Nucleus accumbens (tissue), 56 donors: ENCODE measurements at regions not wholly inside any gene's neighbourhood (a gene's known extent, or its start where the extent isn't known, plus 50 kb on each side); places are given as distances from the start of the nearest gene placed in this dataset.
A peak's percentile ranks its signal among the peaks of the same experiment; 100 is the strongest.
"Not testable (repeated sequence)": the region's sequence is repeated elsewhere in the genome, so short reads cannot be mapped to it uniquely, and the experiment has no call there.

ENCODE experiments used
- DNase-seq, 56 donors: peaks; one replicate each; lab custom pipeline; 2025; lab: John Stamatoyannopoulos, UW

DNA sequence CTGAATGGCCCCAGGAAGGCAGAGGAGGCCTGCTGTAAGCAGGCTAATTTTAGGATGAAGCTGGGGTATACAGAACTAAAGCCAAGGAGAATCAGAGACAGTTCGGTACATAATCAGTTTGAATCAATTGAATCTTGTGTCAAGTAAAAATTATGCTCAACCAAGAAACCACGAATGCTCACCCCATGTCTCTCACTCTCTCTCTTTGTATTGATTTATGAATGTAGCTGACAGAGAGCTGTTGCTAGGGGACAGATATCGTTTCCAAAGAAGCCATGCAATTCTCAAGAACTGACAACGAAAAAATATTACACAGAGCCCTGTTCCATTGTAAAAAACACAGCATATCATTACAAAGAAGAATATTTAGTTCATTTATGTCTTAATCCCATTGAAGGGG lies 151.1 kb upstream of the PKP2 start:
- no peak for DNase-seq

DNA sequence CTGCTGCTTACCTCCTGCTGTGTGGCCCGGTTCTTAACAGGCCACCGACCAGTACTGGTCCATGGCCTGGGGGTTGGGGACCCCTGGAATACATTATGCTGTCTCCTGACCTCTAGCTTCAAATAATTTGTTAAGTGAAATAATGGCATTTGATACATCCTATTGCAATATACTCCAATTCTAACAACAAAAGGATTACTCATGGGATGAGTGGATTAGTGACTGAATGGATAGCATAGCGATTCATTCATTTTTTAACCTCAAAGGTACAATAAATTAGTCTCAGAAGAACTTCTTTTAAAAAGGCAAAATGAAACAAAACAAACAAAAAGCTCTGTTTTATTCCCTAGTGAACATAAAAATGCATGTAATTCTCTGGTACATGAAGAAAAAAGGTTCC lies 147.9 kb upstream of the PKP2 start:
- DNase-seq: no peak

DNA sequence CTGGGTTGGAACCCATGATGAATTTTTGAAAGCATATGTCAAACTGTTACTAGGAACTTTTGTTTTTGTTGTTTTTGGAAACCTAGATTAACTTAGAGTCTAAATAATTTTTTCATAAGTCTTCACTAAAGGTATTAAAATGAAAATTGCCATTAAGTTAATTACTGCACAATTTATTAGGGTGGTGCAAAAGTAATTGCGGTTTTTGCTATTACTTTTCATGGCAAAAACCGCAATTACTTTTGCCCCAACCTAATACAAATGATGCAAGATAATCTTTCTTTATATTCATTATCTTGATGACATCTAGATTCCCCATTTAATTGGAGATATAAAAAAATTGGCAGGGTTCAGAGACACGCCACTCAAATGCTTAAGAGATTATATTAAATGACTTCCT lies 145.0 kb upstream of the PKP2 start:
- no peak for DNase-seq

DNA sequence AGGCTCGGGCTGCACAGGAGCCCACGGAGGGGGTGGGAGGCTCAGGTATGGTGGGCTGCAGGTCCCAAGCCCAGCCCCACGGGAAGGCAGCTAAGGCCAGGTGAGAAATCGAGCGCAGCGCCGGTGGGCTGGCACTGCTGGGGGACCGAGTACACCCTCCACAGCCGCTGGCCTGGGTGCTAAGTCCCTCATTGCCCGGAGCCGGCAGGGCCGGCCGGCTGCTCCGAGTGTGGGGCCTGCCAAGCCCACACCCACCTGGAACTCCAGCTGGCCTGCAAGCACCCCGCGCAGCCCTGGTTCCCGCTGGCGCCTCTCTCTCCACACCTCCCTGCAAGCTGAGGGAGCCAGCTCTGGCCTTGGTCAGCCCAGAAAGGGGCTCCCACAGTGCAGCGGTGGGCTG lies 137.4 kb upstream of the PKP2 start:
- DNase-seq: not testable (repeated sequence)

- no peak for DNase-seq
These were observed 130.2 kb upstream of the PKP2 start for GRCh38 chr12:33026791-33027190.

- DNase-seq: not testable (repeated sequence)
These were observed 126.1 kb upstream of the PKP2 start for GRCh38 chr12:33022724-33023123.

DNA sequence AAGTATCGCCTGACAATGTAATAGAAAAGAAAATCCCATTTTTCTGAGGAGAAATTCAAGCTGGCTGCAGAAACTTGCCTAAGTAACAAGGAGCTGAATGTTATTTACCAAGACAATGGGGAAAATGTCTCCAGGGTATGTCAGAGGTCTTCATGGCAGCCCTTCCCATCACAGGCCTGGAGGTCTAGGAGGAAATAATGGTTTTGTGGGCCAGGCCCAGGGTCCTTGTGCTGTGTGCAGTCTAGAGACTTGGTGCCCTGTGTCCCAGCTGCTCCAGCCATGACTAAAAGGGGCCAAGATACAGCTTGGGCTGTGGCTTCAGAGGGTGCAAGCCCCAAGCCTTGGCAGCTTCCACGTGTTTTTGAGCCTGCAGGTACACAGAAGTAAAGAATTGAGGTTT lies 120.5 kb upstream of the PKP2 start:
- not testable (repeated sequence) for DNase-seq

DNA sequence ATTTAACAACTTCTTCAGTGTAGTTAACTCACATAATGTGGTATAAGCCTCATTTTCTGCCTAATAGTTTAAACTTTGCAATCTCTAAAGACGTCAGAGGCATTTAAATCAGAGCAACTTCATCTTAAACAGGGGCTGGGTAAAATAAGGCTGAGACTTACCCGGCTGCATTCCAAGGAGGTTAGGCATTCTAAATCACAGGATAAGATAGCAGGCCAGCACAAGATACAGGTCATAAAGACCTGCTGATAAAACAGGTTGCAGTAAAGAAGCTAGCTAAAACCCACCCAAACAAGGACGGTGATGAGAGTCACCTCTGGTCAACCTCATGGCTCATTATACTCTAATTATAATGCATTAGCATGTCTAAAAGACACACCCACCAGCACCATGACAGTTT lies 115.6 kb upstream of the PKP2 start:
- no peak for DNase-seq

- DNase-seq: no peak
These were observed 109.5 kb upstream of the PKP2 start for GRCh38 chr12:33006106-33006505.

GRCh38 chr12:33000016-33000415 lies 103.4 kb upstream of the PKP2 start:
- DNase-seq: no peak

- no peak for DNase-seq
These were observed 100.9 kb upstream of the PKP2 start for GRCh38 chr12:32997471-32997870.

GRCh38 chr12:32995623-32996022 lies 99.0 kb upstream of the PKP2 start:
- DNase-seq: no peak

DNA sequence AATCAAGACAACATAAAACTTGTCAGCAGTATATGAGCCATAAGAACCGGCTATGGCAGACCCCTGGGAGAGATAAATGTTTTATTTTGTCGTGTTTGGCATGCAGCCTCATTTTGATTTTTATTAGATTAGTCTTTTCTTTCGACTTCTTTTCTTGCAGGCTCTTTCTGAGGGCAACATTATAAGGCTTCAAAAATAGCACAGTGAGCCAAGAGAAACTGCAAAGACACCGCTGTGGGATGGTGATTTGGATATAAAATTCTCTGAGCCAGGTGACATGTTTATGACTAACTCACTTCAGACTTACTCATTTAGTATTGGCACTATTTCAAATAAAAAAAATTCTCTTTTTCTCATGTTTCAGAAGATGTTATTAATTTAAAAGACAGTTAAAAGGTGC lies 96.8 kb upstream of the PKP2 start:
- DNase-seq: peak in 5 of 56 donors; percentile 14 to 37 (median 20)

GRCh38 chr12:32989705-32990104 lies 93.1 kb upstream of the PKP2 start:
- no peak for DNase-seq

- peak in 10 of 56 donors; percentile 7 to 60 (median 28) for DNase-seq
These were observed 92.4 kb upstream of the PKP2 start for GRCh38 chr12:32988982-32989381.

DNA sequence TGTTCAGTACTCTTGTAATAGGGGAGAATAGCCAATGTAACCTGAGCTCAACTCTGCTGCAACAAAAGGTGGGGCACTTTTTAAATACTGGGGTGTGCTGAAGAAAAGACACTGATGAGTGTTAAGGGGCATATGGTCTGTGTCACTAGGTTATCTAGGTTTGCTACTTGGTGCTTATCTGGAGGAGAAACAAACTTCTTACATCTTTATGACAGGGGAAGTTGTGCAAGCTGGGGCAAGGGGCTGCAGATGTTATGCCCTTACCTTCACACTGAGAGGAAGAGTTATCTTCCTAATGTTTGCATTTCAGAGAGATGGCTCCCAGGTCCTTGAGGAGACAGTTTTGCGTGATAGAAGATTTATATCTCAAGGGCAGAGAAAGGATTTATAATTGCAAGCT lies 90.9 kb upstream of the PKP2 start:
- no peak for DNase-seq

GRCh38 chr12:32983968-32984367 lies 87.4 kb upstream of the PKP2 start:
- DNase-seq: no peak

DNA sequence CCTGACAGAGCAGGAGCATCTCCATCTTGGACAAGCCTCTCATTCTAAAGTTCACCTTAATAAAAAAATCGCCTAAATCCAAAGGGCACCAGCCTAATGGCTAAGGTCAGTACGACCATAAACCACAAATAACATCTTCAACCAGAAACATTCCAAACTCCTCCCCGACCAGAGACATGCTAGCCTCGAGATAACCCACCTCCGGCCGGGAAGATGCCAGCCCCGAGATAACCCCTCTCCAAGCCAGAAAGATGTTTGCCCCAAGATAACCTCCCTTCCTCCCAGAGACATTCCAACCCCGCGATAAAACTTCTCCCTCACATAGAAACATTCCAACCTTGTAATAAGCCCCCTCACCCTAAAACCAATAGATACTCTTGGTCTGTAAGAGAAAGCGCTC lies 86.8 kb upstream of the PKP2 start:
- no peak for DNase-seq

GRCh38 chr12:32981139-32981538 lies 84.6 kb upstream of the PKP2 start:
- DNase-seq: no peak

DNA sequence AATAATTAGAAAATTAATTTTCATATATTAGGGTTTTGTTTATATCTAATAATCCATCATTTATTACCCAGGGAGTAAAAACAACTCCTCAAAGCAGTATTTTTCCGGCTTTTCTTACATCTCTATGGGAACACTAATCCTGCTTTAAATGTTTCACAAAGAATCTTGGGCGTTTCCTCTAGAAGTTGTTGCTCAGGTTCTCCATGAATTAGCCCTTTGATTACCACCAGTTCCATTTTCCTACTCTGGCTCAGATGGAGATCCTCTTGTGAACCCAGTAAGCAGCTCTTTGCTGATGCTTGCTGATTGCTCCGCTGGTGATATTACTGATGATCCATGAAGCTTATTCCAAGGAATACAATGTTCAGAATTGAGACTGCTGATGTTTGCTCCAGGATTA lies 78.5 kb upstream of the PKP2 start:
- no peak for DNase-seq

- DNase-seq: no peak
These were observed 74.0 kb upstream of the PKP2 start for GRCh38 chr12:32970465-32971110.

DNA sequence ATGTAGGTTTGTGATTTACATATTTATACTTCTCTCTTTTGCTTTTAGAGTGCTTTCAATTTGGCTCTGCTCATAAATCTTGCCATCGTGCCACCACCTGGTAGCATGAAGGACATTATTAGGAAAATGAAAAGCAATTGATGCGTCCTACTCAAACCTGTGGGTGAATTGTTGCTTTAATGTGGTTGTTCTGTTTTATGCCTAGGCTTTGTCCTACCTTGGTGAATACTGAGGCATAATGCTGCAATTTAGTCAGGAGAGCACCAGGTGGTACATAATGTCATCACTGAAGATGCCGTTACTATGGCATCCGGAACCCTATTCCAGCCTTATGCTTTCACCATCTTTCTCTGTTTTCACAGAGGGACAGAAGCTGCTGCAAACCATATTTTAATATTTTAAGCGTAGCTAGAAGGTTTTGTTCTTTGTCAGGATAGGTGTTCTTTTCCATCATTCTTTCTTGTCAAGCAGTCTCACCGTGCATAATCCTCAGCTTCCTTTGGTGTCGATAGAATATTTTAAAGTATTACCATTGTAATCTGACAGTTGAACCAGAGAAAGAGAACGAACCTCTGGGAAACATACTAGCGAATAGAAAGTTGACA lies 68.5 kb upstream of the PKP2 start:
- DNase-seq: peak in 7 of 56 donors; percentile 3 to 32 (median 23)

- DNase-seq: not testable (repeated sequence)
These were observed 59.8 kb upstream of the PKP2 start for GRCh38 chr12:32956418-32956817.
